HEK293T (cell line): ENCODE measurements at regions not wholly inside any gene's neighbourhood (a gene's known extent, or its start where the extent isn't known, plus 50 kb on each side); places are given as distances from the start of the nearest gene placed in this dataset.

Experiments
- FOXK2 ChIP-seq: fragments of 450-650 bp; IDR thresholded peaks from 2 replicates; pipeline ENCODE4 v1.6.1; 2016; ENCODE audit warnings: mild to moderate bottlenecking
- HDGF ChIP-seq: fragments of 450-650 bp; IDR thresholded peaks from 2 replicates; pipeline ENCODE4 v1.6.1; 2017; ENCODE audit warnings: antibody characterized with exemption, borderline replicate concordance
- SUZ12 ChIP-seq: fragments of 450-650 bp; IDR thresholded peaks from 2 replicates; pipeline ENCODE4 v1.6.1; 2016; ENCODE audit warnings: mild to moderate bottlenecking
- ZNF384 ChIP-seq: fragments of 450-650 bp; IDR thresholded peaks from 2 replicates; pipeline ENCODE4 v1.6.1; 2016

DNA sequence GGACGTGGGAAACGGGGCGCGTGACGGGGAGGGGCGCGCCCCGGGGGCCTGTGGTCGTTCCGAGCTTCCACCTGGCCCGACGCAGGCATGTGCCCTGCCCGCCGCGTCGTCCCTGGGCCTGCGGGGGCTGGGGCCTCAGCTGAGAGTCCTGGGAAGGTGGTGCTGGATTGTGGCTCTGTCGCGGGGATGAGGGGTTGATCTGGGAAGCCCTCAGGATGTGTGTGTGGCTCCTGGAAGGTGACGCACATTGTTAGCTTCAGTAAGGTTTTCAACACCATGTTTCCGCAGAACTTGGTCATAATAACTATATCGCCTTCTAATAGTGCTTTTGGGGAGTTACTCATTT, 589.1 kb downstream of the MTRR start:
- TF ChIP-seq ZNF384: no peak
- no peak for TF ChIP-seq HDGF
- no peak for TF ChIP-seq FOXK2
- no peak for TF ChIP-seq SUZ12
